HFF-Myc (cell line): ENCODE measurements at regions not wholly inside any gene's neighbourhood (a gene's known extent, or its start where the extent isn't known, plus 50 kb on each side); places are given as distances from the start of the nearest gene placed in this dataset.

Experiments used
- DNase-seq: peaks from one replicate; pipeline ENCODE4 v3.0.0-alpha.2; 2011; ENCODE audit warnings: low read depth; ENCODE audit errors: extremely low read depth
- H3K4me3 ChIP-seq: replicated peaks from 2 replicates; pipeline ENCODE4 v1.5.1; 2011; ENCODE audit warnings: low read depth, mild to moderate bottlenecking, control low read depth, low read length
- TF ChIP-seq, protein P1 (sequence below): IDR thresholded peaks from 2 replicates; pipeline ENCODE4 v1.5.1; 2012; ENCODE audit warnings: mild to moderate bottlenecking, low read depth, low read length, control low read depth; ENCODE audit errors: missing control alignments

DNA sequence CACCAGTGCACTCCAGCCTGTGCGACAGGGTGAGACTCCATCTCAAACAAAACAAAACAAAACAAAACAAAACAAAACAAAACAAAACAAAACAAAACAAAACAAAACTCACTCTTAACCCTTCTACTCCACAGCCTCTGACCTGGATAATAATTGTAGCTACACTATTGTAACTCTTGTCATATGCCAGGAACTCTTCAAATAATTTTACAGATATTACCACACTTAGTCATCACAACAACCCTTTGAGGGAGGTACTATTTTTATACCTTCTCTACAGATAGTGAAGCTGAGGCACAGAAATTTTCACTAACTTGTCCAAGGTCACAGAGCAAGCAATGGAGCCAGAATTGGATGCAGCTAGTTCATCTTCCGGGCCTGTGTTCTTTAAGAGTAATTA is 547.8 kb downstream of the ADGRL2 start:
- no peak overlapping the region for H3K4me3 ChIP-seq
- TF ChIP-seq, protein P1, sequence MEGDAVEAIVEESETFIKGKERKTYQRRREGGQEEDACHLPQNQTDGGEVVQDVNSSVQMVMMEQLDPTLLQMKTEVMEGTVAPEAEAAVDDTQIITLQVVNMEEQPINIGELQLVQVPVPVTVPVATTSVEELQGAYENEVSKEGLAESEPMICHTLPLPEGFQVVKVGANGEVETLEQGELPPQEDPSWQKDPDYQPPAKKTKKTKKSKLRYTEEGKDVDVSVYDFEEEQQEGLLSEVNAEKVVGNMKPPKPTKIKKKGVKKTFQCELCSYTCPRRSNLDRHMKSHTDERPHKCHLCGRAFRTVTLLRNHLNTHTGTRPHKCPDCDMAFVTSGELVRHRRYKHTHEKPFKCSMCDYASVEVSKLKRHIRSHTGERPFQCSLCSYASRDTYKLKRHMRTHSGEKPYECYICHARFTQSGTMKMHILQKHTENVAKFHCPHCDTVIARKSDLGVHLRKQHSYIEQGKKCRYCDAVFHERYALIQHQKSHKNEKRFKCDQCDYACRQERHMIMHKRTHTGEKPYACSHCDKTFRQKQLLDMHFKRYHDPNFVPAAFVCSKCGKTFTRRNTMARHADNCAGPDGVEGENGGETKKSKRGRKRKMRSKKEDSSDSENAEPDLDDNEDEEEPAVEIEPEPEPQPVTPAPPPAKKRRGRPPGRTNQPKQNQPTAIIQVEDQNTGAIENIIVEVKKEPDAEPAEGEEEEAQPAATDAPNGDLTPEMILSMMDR = no peak
- DNase-seq = no peak

DNA sequence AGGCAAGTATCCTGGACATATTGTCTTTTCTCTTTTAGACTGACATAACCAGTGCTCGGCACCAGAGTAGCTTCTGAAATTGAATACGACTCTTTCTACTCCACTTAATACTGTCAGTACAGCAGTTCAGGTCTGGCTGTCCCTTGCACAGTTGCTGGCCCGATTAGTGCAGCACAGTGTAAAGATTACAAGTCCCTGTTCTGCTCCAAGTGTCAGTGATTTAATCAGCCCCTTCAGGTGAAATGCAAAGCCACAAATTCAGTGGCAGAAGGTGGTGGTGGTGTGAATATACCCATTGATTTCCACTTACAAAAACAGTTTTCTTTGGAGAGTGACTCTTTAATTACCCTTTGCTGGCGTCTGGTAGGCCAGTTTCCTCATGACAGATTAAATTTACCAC is 545.4 kb downstream of the ADGRL2 start:
- TF ChIP-seq, protein P1 = no peak
- no peak overlapping the region for H3K4me3 ChIP-seq
- DNase-seq = no peak

DNA sequence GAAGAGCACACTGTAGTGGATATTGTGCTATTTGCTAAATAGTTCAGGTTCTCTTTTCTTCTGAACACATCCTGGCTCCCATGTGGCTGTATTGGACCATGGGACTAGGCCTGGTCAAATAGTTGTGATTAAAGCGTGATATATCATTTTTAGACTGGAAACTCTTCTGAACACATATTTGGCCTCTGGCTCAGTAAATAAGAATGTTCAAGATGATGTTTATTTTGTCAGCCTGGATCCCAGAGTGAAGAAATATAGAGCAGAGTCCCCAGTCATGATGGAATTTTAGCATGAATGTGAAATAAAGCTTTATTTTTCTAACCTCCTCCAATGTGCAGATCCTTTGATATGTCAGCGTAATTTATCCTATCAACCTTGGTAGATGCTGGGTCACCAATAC is 542.6 kb downstream of the ADGRL2 start:
- TF ChIP-seq, protein P1 = no peak
- DNase-seq = no peak
- H3K4me3 ChIP-seq = no peak overlapping the region

DNA sequence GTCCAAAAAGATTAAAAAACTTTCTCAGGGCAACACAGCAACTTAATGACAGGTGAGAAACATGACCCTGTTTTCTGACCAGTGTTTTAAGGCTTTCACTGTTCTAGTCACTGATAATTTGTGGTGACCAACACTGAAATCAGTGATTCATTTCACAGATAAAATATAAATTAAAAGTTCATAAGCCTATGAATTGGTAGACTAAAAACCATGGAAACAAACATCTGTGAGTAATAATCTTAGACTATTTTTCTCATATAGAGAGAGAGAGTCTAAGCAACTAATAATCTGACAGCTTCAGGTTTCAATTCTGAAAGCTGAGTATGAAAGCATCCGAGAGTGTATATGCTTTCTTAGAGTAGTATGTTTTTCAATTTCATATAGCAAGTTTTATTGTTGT is 536.9 kb downstream of the ADGRL2 start:
- TF ChIP-seq, protein P1 = no peak
- H3K4me3 ChIP-seq = no peak overlapping the region
- no peak for DNase-seq

DNA sequence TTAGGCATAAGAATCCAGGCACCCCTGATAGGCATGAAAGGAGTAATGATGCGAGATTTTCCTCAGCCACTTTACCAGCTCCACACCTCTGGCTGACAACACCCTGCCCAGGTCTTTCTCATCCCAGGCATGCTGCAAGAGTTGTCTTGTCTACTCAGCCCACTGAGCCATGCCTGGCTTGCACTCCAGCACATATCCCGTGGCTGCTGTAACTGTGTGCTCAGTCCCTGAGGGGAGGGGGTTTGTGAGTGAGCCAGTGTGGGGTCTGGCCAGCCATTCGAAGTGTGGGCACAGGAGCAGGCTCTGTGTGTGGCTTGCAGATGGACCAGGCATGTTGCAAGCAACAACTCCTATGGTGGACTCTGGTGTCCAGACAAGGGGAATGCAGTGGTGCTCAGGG is 529.6 kb downstream of the ADGRL2 start:
- no peak for DNase-seq
- TF ChIP-seq, protein P1 = no peak
- H3K4me3 ChIP-seq = no peak overlapping the region

DNA sequence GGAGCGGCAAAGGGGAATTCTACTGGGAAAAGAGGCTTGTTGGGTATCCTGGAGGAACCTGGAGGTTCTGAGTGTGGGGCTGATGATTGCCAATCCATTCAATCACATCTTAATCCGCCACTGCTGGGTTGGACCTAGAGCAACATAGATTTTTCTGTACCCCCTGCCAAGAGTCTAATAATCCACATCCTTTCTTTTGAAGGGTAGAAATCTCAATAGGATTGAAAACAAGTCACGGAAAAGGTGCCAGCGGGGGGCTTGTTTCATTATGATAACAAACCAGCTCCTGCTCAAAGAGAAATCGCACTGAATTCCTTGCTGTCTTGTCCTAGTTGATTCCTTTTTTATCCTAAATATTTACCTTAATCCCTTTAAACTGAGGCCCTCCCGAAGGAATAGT is 528.5 kb downstream of the ADGRL2 start:
- TF ChIP-seq, protein P1 = no peak
- no peak overlapping the region for H3K4me3 ChIP-seq
- no peak for DNase-seq

DNA sequence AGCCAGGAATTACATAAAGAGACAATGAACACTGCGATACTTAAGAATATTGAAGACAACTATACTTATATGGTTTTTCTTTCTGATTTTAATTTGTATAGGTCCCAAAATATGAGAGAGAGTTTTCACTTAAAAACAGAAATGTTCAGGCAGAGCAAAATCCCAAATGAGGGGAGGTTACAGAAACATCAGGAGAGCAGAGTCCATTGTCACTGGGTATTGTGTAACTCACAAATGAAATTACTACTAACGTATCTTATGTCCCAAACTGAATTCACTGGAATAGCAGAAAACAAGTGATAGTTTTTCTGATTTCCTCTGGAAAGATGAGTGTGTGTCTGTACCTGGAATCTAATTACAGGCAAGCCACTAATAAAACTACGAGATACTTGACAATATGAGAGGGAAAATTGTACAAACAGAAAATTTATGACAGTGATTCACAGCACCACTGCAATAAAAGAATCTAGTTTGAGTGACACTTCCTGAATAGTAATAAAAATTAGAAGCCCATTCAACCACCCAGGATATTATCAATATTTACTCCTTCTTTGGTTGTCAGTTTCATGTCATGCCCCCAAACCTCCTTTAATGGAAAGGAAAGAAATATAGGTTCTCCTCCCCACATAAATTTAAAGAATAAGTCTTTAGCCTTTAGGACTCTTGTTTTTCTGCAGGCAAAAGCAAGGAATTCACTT is 522.6 kb downstream of the ADGRL2 start:
- DNase-seq = no peak
- TF ChIP-seq, protein P1 = no peak
- no peak overlapping the region for H3K4me3 ChIP-seq
